ENCODE measurements at regions not wholly inside any gene's neighbourhood (a gene's known extent, or its start where the extent isn't known, plus 50 kb on each side); places are given as distances from the start of the nearest gene placed in this dataset.

- no peak for TF ChIP-seq CTCF (IDR thresholded peaks at IDR 0.05)
- TF ChIP-seq POLR2A (IDR thresholded peaks at IDR 0.05) = no peak
Observed at GRCh38 chr5:101585366-101585765, 682.3 kb upstream of the ST8SIA4 start.
